Stomach (tissue), 8 donors: ENCODE measurements at regions not wholly inside any gene's neighbourhood (a gene's known extent, or its start where the extent isn't known, plus 50 kb on each side); places are given as distances from the start of the nearest gene placed in this dataset.
A peak's percentile ranks its signal among the peaks of the same experiment; 100 is the strongest.

Source experiments
- DNase-seq, 2 donors: peaks; one replicate each; pipeline versions ENCODE4 v3.0.0 to v3.0.0-alpha.2; 2013 to 2019
- H3K27ac ChIP-seq, 5 donors: fragments of 200-600 bp in 4 of 5; sonication (generic) in 4 of 5; one replicate each; pipeline ENCODE4 v1.5.1; 2013 to 2019; ENCODE audit warnings: mild to moderate bottlenecking in 1 of 5, moderate library complexity in 1 of 5
- H3K27me3 ChIP-seq, 3 donors: fragments of 200-600 bp; sonication (generic); one replicate each; pipeline ENCODE4 v1.5.1; 2017 to 2019; ENCODE audit warnings: mixed run types in 1 of 3
- H3K36me3 ChIP-seq, 4 donors: fragments of 200-600 bp; sonication (generic); 1 replicate in 3 of 4; 2 replicates in 1 of 4; pipeline ENCODE4 v1.5.1; 2016 to 2019
- H3K4me1 ChIP-seq, 4 donors: fragments of 200-600 bp; sonication (generic); one replicate each; pipeline ENCODE4 v1.5.1; 2016 to 2019
- H3K4me3 ChIP-seq, 4 donors: fragments of 200-600 bp; sonication (generic) in 3 of 4; one replicate each; pipeline ENCODE4 v1.5.1; 2016 to 2019; ENCODE audit warnings: mild to moderate bottlenecking in 1 of 4
- H3K9me3 ChIP-seq, 4 donors: fragments of 200-600 bp; sonication (generic); one replicate each; pipeline ENCODE4 v1.5.1; 2016 to 2019
- CTCF ChIP-seq, 7 experiments: fragments of 450-650 bp in 4 of 7; fragments of 200-600 bp in 3 of 7; sonication (generic) in 3 of 7; IDR thresholded peaks; one replicate each; pipeline ENCODE4 v1.5.1; 2016 to 2019; ENCODE audit warnings: antibody characterized with exemption in 7 of 7, control low read depth in 2 of 7, mild to moderate bottlenecking in 1 of 7
- EP300 ChIP-seq: sonication (generic); formaldehyde crosslinking; IDR thresholded peaks from one replicate; pipeline ENCODE4 v1.6.1; 2017; ENCODE audit warnings: antibody characterized with exemption
- POLR2A ChIP-seq, 4 donors: fragments of 450-650 bp; IDR thresholded peaks; one replicate each; pipeline ENCODE4 v1.6.1; 2016; ENCODE audit warnings: antibody characterized with exemption in 4 of 4, control low read depth in 2 of 4, mild to moderate bottlenecking in 1 of 4, moderate library complexity in 1 of 4
- POLR2AphosphoS5 ChIP-seq, 3 donors: sonication (generic); formaldehyde crosslinking; IDR thresholded peaks; one replicate each; pipeline ENCODE4 v1.6.1; 2016; ENCODE audit warnings: antibody characterized with exemption in 3 of 3
- WGBS, 5 donors: extraction: QIAGEN DNeasy Blood & Tissue Kit in 3 of 5; methylation state at CpG; one replicate each; pipeline versions ENCODE4 v1.1.5 to v1.1.7; 2013 to 2018; 5-methylcytosine and 5-hydroxymethylcytosine counted together
- intact Hi-C: fragments of 100-400 bp; cut with DNase I; formaldehyde crosslinking; loops from one replicate; pipeline ENCODE4 v1.15.1; 2023; ENCODE audit warnings: low total_unique reads
- donor health status: healthy with polysubstance abuse.
- donor health status: Bipolar disorder and iron deficiency.
- donor health status: healthy.

- TF ChIP-seq POLR2AphosphoS5 (IDR thresholded peaks at IDR 0.05) (no peak), CTCF (IDR thresholded peaks at IDR 0.05) (no peak), EP300 (no peak), POLR2A (IDR thresholded peaks at IDR 0.05) (no peak)
- Histone ChIP-seq H3K4me1 (no peaks in the 10 kb centered on the region), H3K27me3 (no peaks in the 10 kb centered on the region), H3K4me3 (no peak overlapping the region), H3K27ac (no peak overlapping the region), H3K9me3 (no peaks in the 10 kb centered on the region), H3K36me3 (no peaks in the 10 kb centered on the region)
- WGBS, 5 donors = 30 to 60% (median 37%) methylated on average over 6 of the region's 6 CpGs
- intact Hi-C loops = no loop called here
- peak in 1 of 2 donors; percentile 17 for DNase-seq
Observed at GRCh38 chr1:208747979-208748378, 503.8 kb upstream of the PLXNA2 start.

GRCh38 chr1:208748387-208749165, 504.4 kb upstream of the PLXNA2 start:
- intact Hi-C loops = no loop called here
- H3K27ac ChIP-seq = no peak overlapping the region
- 84 to 90% (median 85%) methylated on average over 6 of the region's 6 CpGs for WGBS, 5 donors
- no peaks in the 10 kb centered on the region for H3K36me3 ChIP-seq
- H3K4me3 ChIP-seq = no peak overlapping the region
- no peak for TF ChIP-seq POLR2A (IDR thresholded peaks at IDR 0.05)
- no peak for TF ChIP-seq EP300
- TF ChIP-seq POLR2AphosphoS5 (IDR thresholded peaks at IDR 0.05) = no peak
- TF ChIP-seq CTCF (IDR thresholded peaks at IDR 0.05) = no peak
- no peaks in the 10 kb centered on the region for H3K27me3 ChIP-seq
- no peaks in the 10 kb centered on the region for H3K9me3 ChIP-seq
- DNase-seq = no peak
- H3K4me1 ChIP-seq = no peaks in the 10 kb centered on the region

- Histone ChIP-seq H3K4me3 (no peak overlapping the region), H3K27ac (no peak overlapping the region), H3K9me3 (no peaks in the 10 kb centered on the region), H3K4me1 (no peaks in the 10 kb centered on the region), H3K27me3 (no peaks in the 10 kb centered on the region), H3K36me3 (no peaks in the 10 kb centered on the region)
- WGBS, 5 donors = 74 to 88% (median 87%) methylated on average over 5 to 6 of the region's 6 CpGs
- DNase-seq = no peak
- TF ChIP-seq POLR2AphosphoS5 (IDR thresholded peaks at IDR 0.05) (no peak), CTCF (IDR thresholded peaks at IDR 0.05) (no peak), EP300 (no peak), POLR2A (IDR thresholded peaks at IDR 0.05) (no peak)
- intact Hi-C loops = no loop called here
Observed at GRCh38 chr1:208756339-208756981, 512.3 kb upstream of the PLXNA2 start.

GRCh38 chr1:208757846-208758245, 513.7 kb upstream of the PLXNA2 start:
- H3K36me3 ChIP-seq = no peaks in the 10 kb centered on the region
- no peaks in the 10 kb centered on the region for H3K4me1 ChIP-seq
- no peaks in the 10 kb centered on the region for H3K27me3 ChIP-seq
- 74 to 94% (median 85%) methylated on average over 1 of the region's 1 CpG for WGBS, 5 donors
- H3K9me3 ChIP-seq = no peaks in the 10 kb centered on the region
- intact Hi-C loops = no loop called here
- TF ChIP-seq POLR2A (IDR thresholded peaks at IDR 0.05) (no peak), CTCF (IDR thresholded peaks at IDR 0.05) (no peak), POLR2AphosphoS5 (IDR thresholded peaks at IDR 0.05) (no peak)
- H3K4me3 ChIP-seq = no peak overlapping the region
- no peak overlapping the region for H3K27ac ChIP-seq
- no peak for DNase-seq
